AG08395 (cell line): ENCODE measurements at regions not wholly inside any gene's neighbourhood (a gene's known extent, or its start where the extent isn't known, plus 50 kb on each side); places are given as distances from the start of the nearest gene placed in this dataset.
A peak's percentile ranks its signal among the peaks of the same experiment; 100 is the strongest.
"Not testable (repeated sequence)": the region's sequence is repeated elsewhere in the genome, so short reads cannot be mapped to it uniquely, and the experiment has no call there.

Experiments
- DNase-seq: peaks from one replicate; pipeline ENCODE4 v3.0.0; 2012; ENCODE audit warnings: mixed read lengths, low spot score

DNA sequence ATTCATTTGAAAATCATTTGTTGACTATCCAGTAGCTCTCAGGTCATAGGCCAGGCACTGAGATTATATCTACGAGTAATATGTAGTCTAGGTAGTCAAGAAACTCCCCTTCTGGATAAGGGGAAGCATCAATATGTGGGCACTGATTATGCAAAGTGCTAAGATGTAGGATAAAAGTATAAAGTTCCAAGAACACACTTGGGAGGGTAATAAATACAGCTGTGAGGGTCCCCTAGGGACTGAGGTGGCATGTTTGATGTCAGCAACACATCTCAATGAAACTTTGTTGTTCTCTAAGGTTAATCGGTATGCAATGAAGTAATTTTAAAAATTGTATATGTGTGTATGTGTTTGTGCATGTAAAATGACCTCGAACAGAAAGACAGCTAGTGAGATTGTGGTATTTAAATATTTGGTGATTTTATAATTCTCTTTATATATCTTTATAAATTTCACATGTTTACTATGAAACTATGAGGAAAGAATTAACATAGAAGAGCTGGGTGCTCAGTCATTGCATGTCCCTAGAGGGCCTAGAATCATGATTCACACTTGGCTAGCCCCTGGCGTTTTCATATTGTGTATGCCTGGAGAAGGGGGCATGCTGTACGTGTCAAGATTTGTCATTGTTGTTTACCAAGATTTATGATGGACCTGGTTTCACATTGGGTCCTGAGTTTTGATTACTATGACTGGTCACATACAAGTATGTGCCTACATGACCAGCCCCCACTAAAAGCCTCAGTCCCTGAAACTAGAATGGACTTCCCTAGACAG lies 140.1 kb upstream of the DUSP10 start:
- no peak for DNase-seq

- DNase-seq, result no peak
Observed at GRCh38 chr1:221880182-221880581, 138.3 kb upstream of the DUSP10 start.

- no peak for DNase-seq
Observed at GRCh38 chr1:221878134-221878533, 136.2 kb upstream of the DUSP10 start.

DNA sequence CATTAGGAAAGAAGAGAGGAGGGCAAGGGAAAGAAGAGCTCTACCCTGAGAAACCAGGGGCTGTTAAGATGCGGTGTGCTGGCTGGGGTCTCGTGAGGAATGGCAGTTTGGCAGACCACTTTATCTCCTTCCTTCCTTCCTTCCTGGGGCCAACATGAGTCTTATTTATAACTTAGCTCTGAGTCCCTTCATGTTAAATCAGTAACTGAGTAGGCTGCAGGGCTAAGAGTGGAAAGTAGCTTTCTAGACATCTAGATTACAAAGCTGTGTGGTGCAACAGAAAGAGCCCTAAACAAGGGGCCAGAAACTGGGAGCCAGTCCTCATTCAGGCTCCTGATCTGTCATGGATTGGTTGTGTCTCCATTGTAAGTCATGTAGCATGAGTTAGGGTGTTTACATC lies 135.4 kb upstream of the DUSP10 start:
- no peak for DNase-seq

DNA sequence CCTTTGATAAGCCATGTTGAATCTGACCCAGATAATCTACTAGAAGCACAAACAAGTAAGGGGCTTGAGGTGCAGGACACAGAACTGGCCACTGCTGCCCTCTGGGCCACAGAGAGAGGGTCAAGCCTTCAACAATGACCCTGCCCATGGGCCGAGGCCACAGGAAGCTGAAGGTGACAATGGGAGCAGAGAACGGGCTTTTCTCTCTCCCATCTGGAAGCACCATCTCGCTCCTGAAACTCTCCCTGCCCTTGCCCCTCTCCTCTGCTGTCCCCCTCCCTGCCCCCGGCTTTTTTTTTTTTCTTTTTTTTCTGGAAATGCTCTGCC lies 133.1 kb upstream of the DUSP10 start:
- no peak for DNase-seq

DNA sequence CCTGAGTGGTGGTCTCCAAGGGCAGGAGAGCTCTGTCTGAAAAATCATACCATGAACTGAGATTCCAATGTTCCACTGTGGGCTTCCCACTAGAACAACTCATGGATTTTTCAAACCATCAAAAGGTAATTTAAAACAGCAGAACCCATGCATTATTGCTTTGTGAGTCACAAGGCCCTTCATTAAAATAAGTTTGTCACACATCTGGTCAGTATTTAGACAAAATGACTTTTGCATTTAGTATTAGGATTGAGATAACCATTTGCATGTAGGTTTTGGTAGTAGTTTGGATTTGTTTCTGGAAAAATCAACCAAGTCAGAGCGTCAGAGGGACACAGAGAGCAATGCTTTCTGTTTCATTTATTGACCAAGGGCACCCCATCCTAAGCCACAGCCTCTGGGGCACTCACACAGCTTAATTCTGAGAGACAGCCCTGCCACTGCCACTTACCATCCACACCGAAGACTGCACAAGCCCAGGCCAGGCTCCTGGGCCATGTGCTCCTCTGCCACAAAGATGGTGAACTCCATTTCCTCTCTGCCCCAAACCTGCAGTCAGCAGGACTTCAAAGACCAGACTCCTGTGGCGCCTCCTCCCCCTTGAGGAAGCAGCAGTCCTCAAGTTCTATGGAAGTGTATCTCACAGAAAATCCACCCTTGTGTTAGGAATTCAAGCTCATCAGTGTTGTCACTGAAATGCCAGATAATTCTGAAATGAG lies 132.6 kb upstream of the DUSP10 start:
- DNase-seq, result peak; percentile 60

DNA sequence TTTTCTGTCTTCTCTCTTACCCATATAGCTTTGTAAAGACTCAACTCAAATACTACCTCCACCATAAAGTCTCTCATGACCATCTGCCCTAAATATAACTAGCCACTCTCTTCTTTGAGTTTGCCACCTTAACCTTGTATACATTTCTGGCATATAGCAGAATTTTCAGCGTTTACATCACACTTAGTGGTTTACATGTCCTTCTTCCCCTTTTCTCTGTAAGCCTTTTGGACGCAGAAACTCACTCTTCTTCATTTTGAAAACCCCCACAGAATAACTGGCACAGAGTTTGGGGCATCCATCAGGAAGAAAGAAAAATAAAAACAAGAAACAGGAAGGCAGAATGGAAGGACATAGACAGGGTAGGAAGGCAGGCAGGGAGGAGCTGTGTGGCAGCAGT lies 131.8 kb upstream of the DUSP10 start:
- no peak for DNase-seq

- no peak for DNase-seq
Observed at GRCh38 chr1:221871056-221871455, 129.2 kb upstream of the DUSP10 start.

DNA sequence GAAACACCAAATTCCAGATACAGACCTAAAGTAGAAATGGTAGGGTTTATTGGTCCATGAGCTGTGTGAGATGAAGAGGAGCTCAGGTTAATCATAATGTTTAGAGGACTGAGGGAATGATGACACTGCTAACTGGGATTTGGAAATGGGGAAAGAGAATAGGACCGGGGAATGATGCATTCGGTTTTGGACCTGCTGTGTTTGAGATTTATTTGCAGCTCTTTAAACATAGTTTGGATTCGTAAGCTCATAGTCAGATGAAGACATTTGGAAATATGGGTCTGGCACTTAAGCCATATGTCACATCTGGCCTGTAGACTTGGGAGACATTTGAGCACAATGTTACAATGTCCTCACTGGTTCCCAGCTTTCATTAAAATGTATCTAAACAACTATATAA lies 127.9 kb upstream of the DUSP10 start:
- DNase-seq, result peak; percentile 69

DNA sequence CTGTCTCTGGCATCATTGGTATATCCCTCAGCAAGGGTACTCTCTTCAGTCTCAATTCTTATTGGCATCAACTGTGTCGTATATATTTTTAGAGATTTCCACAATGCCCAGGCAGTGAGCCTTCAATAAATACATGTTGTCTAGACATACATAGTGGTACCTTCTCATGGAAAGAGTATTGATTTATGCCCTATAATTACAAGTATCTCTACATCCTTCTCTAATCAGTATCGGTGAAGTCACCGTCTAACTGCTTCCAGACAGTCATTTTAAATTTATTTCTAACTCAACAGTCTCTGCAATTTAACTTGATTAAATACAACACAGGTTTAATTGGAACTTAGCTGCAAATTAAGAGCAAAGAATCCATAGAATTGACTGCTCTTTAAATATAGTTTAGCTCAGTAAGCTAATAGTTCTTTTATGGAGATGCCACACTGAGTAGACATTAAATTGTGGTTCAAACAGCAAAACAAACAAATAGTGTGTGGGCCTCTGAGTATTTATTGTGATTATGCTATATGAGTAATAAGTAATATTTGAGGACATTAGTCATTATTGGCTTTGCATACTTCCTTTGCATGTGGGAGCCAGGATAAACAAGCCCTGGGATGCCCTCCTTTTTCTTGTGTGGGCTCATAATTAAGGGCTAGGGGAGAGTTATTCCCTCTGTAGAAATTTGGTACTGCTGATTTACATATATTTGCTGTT lies 126.9 kb upstream of the DUSP10 start:
- peak; percentile 62 for DNase-seq

GRCh38 chr1:221867003-221867402 lies 125.1 kb upstream of the DUSP10 start:
- no peak for DNase-seq

- DNase-seq, result no peak
Observed at GRCh38 chr1:221865808-221866207, 123.9 kb upstream of the DUSP10 start.

- no peak for DNase-seq
Observed at GRCh38 chr1:221863635-221864034, 121.7 kb upstream of the DUSP10 start.

DNA sequence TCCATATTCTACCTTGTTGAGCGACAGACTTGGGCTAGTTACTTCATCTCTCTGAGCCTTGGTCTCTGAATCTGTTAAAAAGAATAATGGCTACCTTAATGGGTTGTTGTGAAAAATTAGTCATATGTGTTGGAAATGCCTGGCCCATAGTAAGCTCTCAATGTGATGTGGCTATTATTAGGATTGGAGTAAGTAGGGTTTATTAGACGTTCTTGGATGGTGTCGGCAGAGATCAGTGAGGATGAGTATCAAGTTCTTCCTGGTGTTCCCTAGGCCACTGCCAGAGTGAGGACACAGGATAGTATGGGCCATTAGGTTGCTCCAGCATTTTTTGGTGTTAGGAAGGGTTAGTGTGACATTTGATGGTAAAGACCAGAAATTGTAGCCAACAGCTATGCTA lies 121.1 kb upstream of the DUSP10 start:
- no peak for DNase-seq

- peak; percentile 86 for DNase-seq
Observed at GRCh38 chr1:221858818-221859611, 117.1 kb upstream of the DUSP10 start.

DNA sequence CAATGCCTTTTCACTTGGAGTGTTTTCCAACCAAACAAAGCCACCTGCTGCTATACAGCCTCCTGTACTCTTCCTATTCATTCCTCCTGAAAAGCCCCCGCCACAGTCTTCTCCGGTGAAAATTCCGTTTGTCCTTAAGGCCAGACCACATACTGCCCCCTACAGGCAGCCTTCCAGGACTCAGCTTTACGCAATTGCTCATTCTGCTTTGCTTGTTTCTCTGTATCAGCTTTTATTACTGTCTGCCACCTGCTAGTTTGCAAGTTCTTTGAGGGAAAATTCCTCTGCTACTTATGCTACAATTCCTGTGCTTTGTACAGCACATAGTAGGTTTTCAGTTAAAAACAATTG lies 115.2 kb upstream of the DUSP10 start:
- not testable (repeated sequence) for DNase-seq

- DNase-seq, result peak; percentile 28
Observed at GRCh38 chr1:221856228-221857093, 114.6 kb upstream of the DUSP10 start.

DNA sequence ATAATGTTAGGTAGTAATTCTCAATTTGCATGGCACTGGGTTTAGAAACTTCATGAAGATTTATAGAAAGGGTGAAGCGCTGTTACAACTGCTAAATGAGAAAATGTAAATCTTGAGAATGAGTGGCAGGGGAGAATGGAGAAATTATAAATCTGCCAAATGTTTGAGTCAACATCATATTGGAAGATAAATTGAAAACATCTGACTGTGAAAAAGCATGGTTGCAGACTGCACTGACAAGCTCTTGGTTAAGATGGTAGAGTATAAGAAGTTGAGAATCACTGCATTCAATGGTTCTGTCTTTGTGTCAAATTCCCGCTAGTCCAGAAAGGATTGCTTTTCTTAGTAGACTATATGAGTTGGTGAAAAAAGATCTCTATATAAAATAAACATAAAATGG lies 113.3 kb upstream of the DUSP10 start:
- DNase-seq, result no peak

DNA sequence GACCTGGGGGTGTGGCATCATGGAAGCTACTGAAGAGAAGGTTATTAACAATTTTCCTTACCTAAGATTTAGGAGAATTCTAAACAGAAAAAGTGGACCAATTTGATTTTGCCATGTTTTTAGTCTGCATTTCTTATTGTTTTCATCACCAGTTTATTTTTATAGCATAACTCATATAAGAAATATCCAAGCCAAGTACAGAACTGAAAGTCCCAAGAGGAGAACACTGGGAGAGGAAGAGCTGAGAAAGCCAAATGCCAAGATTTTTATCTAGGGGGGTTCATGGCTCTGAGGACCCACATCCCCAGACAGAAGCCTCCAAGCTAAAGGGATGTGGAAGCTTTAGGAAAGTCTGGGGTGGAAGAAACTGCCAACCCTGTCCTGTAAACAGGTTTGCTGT lies 109.4 kb upstream of the DUSP10 start:
- DNase-seq, result no peak

DNA sequence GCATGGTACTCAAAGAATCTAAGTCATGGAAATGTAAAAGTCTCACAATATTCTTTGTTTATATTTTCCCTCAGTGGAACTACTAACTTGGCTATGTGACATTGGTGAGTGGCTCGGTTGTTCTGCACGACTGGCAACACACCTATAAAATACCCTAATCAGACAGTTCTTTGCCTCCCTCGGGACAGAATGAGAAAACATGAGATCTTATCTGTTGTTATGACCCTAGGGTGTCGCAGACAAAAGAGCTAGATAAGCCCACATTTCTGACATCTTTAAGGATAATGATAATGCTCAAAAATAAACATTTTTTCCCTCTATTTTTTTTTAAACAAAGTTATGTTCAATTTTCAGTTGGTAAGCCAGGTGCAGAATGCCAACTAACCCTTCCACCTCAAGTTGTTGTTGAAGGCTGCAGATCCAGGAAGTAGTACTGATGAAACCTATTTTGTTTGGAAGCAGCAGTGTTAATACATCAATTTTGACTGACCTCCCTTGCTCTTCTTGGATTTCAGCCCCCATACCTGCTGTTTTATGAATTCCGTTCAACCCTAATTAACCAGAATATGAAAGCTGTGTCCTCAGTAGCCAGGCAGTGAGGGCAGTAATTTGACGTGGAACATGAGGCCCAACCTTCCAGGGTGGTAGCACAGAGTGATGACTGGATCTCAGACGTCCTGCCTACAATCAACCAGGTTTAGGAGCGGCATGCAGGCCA lies 108.7 kb upstream of the DUSP10 start:
- DNase-seq, result no peak

DNA sequence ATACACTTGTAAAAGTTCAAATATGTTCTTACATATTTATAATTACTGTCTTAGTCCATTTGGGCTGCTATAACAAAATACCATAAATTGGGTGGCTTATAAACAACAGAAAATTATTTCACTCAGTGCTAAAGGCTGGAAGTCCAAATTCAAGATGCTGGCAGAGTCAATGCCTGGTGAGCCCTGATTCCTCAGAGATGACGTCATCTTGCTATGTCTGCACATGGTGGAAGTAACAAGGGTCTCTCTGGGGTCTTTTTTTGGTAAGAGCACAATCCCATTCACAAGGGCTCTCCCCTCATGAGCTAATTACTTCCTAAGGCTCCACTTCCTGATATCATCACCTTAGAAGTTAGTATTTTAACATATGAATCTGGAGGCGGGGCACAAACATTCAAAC lies 108.0 kb upstream of the DUSP10 start:
- no peak for DNase-seq
